Neural progenitor cell (in vitro differentiated cells): ENCODE measurements at regions not wholly inside any gene's neighbourhood (a gene's known extent, or its start where the extent isn't known, plus 50 kb on each side); places are given as distances from the start of the nearest gene placed in this dataset.

Experiments
- DNase-seq: peaks from one replicate; pipeline ENCODE4 v3.0.0-alpha.2; 2016; ENCODE audit warnings: low spot score
- H2AFZ ChIP-seq: fragments of 200-600 bp; sonication (generic); replicated peaks from 2 replicates; pipeline ENCODE4 v1.6.1; 2016; ENCODE audit warnings: antibody characterized with exemption
- H3F3A ChIP-seq: fragments of 200-600 bp; sonication (generic); 2 replicates; pipeline ENCODE4 v1.6.1; 2016; ENCODE audit warnings: antibody characterized with exemption, low read depth
- H3K27ac ChIP-seq: fragments of 200-600 bp; sonication (generic); 2 replicates; pipeline ENCODE4 v1.5.1; 2016; ENCODE audit warnings: mild to moderate bottlenecking
- H3K27me3 ChIP-seq: fragments of 200-600 bp; sonication (generic); 2 replicates; pipeline ENCODE4 v1.6.1; 2016; ENCODE audit warnings: mild to moderate bottlenecking, moderate library complexity
- H3K36me3 ChIP-seq: fragments of 200-600 bp; sonication (generic); 2 replicates; pipeline ENCODE4 v1.5.1; 2016
- H3K4me1 ChIP-seq: fragments of 200-600 bp; sonication (generic); 2 replicates; pipeline ENCODE4 v1.6.1; 2016; ENCODE audit warnings: mixed run types
- H3K4me2 ChIP-seq: fragments of 200-600 bp; sonication (generic); 2 replicates; pipeline ENCODE4 v1.6.1; 2016
- H3K4me3 ChIP-seq: fragments of 200-600 bp; sonication (generic); 2 replicates; pipeline ENCODE4 v1.5.1; 2016
- H3K79me2 ChIP-seq: fragments of 200-600 bp; sonication (generic); 2 replicates; pipeline ENCODE4 v1.6.1; 2016; ENCODE audit warnings: low read depth
- H3K9ac ChIP-seq: fragments of 200-600 bp; sonication (generic); 2 replicates; pipeline ENCODE4 v1.6.1; 2016
- H3K9me3 ChIP-seq: fragments of 200-600 bp; sonication (generic); 2 replicates; pipeline ENCODE4 v1.5.1; 2016; ENCODE audit warnings: low read depth
- H4K20me1 ChIP-seq: fragments of 200-600 bp; sonication (generic); 2 replicates; pipeline ENCODE4 v1.6.1; 2016; ENCODE audit warnings: low read depth
- H3K27ac Mint-ChIP-seq: 3 replicates; pipeline ENCODE4 v1.8.0; 2021; ENCODE audit warnings: mixed read lengths
- H3K27me3 Mint-ChIP-seq: 2 replicates; pipeline ENCODE4 v1.8.0; 2022; ENCODE audit warnings: low read depth, mild to moderate bottlenecking, inconsistent platforms, moderate library complexity, mixed read lengths; ENCODE audit not compliant: insufficient read depth
- H3K36me3 Mint-ChIP-seq: 3 replicates; pipeline ENCODE4 v1.8.0; 2021; ENCODE audit warnings: mixed read lengths
- H3K4me1 Mint-ChIP-seq: 3 replicates; pipeline ENCODE4 v1.8.0; 2021; ENCODE audit warnings: mixed read lengths
- H3K4me3 Mint-ChIP-seq: 3 replicates; pipeline ENCODE4 v1.8.0; 2021; ENCODE audit warnings: mild to moderate bottlenecking, moderate library complexity, mixed read lengths
- H3K9me3 Mint-ChIP-seq: 3 replicates; pipeline ENCODE4 v1.8.0; 2020; ENCODE audit warnings: mixed read lengths
- CTCF ChIP-seq: fragments of 200-600 bp; sonication (generic); IDR thresholded peaks from 2 replicates; pipeline ENCODE4 v1.5.1; 2017; ENCODE audit warnings: antibody characterized with exemption, mild to moderate bottlenecking
- EZH2 ChIP-seq: fragments of 200-600 bp; sonication (generic); IDR thresholded peaks from 2 replicates; pipeline ENCODE4 v1.6.1; 2017; ENCODE audit warnings: antibody characterized with exemption, mild to moderate bottlenecking, moderate library complexity
- EZH2phosphoT487 ChIP-seq: fragments of 200-600 bp; sonication (generic); IDR thresholded peaks from 2 replicates; pipeline ENCODE4 v1.6.1; 2017; ENCODE audit warnings: antibody characterized with exemption

- no peaks in the 10 kb centered on the region for H3K36me3 ChIP-seq
- H2AFZ ChIP-seq: no peak overlapping the region
- Mint-ChIP-seq H3K36me3 (no peaks in the 10 kb centered on the region), H3K27me3 (no peaks in the 10 kb centered on the region), H3K4me1 (peaks cover 8% of the 10 kb centered on the region), H3K27ac (no peak overlapping the region), H3K9me3 (no peaks in the 10 kb centered on the region), H3K4me3 (no peak overlapping the region)
- no peaks in the 10 kb centered on the region for H3F3A ChIP-seq
- no peak for DNase-seq
- H3K27ac ChIP-seq: no peak overlapping the region
- no peaks in the 10 kb centered on the region for H4K20me1 ChIP-seq
- H3K4me3 ChIP-seq: no peak overlapping the region
- no peaks in the 10 kb centered on the region for H3K27me3 ChIP-seq
- H3K9me3 ChIP-seq: no peaks in the 10 kb centered on the region
- H3K4me1 ChIP-seq: no peaks in the 10 kb centered on the region
- no peak overlapping the region for H3K4me2 ChIP-seq
- TF ChIP-seq CTCF (no peak), EZH2 (no peak), EZH2phosphoT487 (no peak)
- H3K79me2 ChIP-seq: no peaks in the 10 kb centered on the region
- no peak overlapping the region for H3K9ac ChIP-seq
These were observed 201.5 kb downstream of the C16orf95 start for GRCh38 chr16:87115646-87116045.

GRCh38 chr16:87117936-87118335 is 199.3 kb downstream of the C16orf95 start:
- no peaks in the 10 kb centered on the region for H3K9me3 Mint-ChIP-seq
- H3K4me3 Mint-ChIP-seq: no peak overlapping the region
- Histone ChIP-seq H3K4me2 (no peak overlapping the region), H3K36me3 (no peaks in the 10 kb centered on the region), H3K9ac (no peak overlapping the region), H3K4me1 (no peaks in the 10 kb centered on the region), H4K20me1 (no peaks in the 10 kb centered on the region), H3K4me3 (no peak overlapping the region), H2AFZ (no peak overlapping the region), H3K9me3 (no peaks in the 10 kb centered on the region), H3K27me3 (no peaks in the 10 kb centered on the region), H3F3A (no peaks in the 10 kb centered on the region), H3K79me2 (no peaks in the 10 kb centered on the region), H3K27ac (no peak overlapping the region)
- no peaks in the 10 kb centered on the region for H3K36me3 Mint-ChIP-seq
- DNase-seq: no peak
- no peak for TF ChIP-seq EZH2phosphoT487
- TF ChIP-seq EZH2: no peak
- no peak for TF ChIP-seq CTCF
- H3K27me3 Mint-ChIP-seq: no peaks in the 10 kb centered on the region
- H3K4me1 Mint-ChIP-seq: peaks cover 13% of the 10 kb centered on the region
- no peak overlapping the region for H3K27ac Mint-ChIP-seq

DNA sequence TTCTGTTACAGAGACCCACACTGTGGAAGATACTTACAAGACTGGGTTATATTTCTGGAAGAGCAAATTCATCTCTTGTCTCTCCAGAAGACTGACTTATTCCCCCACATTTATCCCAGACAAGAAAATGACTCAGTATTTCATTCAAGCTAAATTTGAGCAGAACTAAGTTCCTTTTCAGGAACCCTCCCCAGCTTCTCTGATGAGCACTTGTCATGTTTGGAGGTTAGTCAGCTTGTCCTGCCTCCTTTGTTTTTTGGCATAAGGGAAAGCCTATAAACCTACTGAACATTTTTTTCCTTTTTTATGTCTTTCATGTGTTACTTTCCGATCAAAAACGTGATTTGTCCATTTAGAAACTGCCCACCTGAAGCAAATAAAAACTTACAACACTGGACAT is 198.0 kb downstream of the C16orf95 start:
- DNase-seq: no peak
- TF ChIP-seq CTCF: no peak
- Histone ChIP-seq H3K4me1 (no peaks in the 10 kb centered on the region), H3K79me2 (no peaks in the 10 kb centered on the region), H3K9me3 (no peaks in the 10 kb centered on the region), H3F3A (no peaks in the 10 kb centered on the region), H3K4me2 (no peak overlapping the region), H4K20me1 (no peaks in the 10 kb centered on the region), H3K27ac (no peak overlapping the region), H3K36me3 (no peaks in the 10 kb centered on the region), H3K9ac (no peak overlapping the region), H3K4me3 (no peak overlapping the region), H3K27me3 (no peaks in the 10 kb centered on the region), H2AFZ (no peak overlapping the region)
- peaks cover 13% of the 10 kb centered on the region for H3K4me1 Mint-ChIP-seq
- no peak overlapping the region for H3K27ac Mint-ChIP-seq
- H3K9me3 Mint-ChIP-seq: peaks cover 5% of the 10 kb centered on the region
- H3K27me3 Mint-ChIP-seq: peaks cover 3% of the 10 kb centered on the region
- no peaks in the 10 kb centered on the region for H3K36me3 Mint-ChIP-seq
- H3K4me3 Mint-ChIP-seq: no peak overlapping the region

DNA sequence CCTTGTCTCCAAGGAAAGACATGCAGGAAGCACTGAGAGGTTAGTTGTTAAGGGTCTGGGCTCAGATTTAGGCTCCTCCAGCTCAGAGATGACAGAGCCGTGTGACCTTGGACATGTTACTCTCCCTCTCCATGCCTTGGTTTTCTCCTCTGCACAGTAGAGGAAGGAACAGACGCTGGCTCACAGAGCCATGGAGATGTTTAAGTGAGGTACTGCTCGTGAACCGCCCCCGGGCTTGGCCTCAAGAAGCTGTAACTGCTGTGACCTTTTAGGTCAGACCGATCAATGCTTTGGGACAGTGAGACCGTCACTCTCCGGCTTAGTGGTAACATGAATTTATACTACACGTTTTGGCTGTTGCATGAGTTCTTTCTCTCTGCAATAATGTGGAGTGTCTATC is 197.4 kb downstream of the C16orf95 start:
- no peaks in the 10 kb centered on the region for H3K36me3 Mint-ChIP-seq
- DNase-seq: no peak
- Histone ChIP-seq H2AFZ (no peak overlapping the region), H3K36me3 (no peaks in the 10 kb centered on the region), H3K79me2 (no peaks in the 10 kb centered on the region), H3F3A (peaks cover 2% of the 10 kb centered on the region), H3K4me2 (no peak overlapping the region), H3K27me3 (no peaks in the 10 kb centered on the region), H3K4me3 (no peak overlapping the region), H3K9me3 (no peaks in the 10 kb centered on the region), H3K27ac (no peak overlapping the region), H4K20me1 (no peaks in the 10 kb centered on the region), H3K4me1 (no peaks in the 10 kb centered on the region), H3K9ac (no peak overlapping the region)
- no peak overlapping the region for H3K27ac Mint-ChIP-seq
- no peak overlapping the region for H3K4me3 Mint-ChIP-seq
- peaks cover 5% of the 10 kb centered on the region for H3K9me3 Mint-ChIP-seq
- no peak for TF ChIP-seq CTCF
- TF ChIP-seq EZH2phosphoT487: no peak
- TF ChIP-seq EZH2: no peak
- H3K27me3 Mint-ChIP-seq: peaks cover 3% of the 10 kb centered on the region
- H3K4me1 Mint-ChIP-seq: peaks cover 13% of the 10 kb centered on the region
